Caco-2 (cell line): ENCODE measurements at regions not wholly inside any gene's neighbourhood (a gene's known extent, or its start where the extent isn't known, plus 50 kb on each side); places are given as distances from the start of the nearest gene placed in this dataset.

Experiments
- BruUV-seq: library from RNA; stranded (reverse); fragments of 400-500 nt; replicated peaks from 2 replicates; lab custom pipeline; 2021; lab: Mats Ljungman, UMichigan
- CTCF ChIA-PET: fragments of 300-600 bp; sonication (Branson Sonifier 250); formaldehyde crosslinking; loops from one replicate; lab custom pipeline; 2022; ENCODE audit warnings: antibody characterized with exemption; lab: Charles Lee
- POLR2A ChIA-PET: fragments of 300-600 bp; sonication (Branson Sonifier 250); formaldehyde crosslinking; loops from one replicate; lab custom pipeline; 2022; ENCODE audit warnings: antibody characterized with exemption; lab: Charles Lee
- DNase-seq, 2 experiments: peaks; one replicate each; pipeline versions ENCODE4 v3.0.0 to v3.0.0-alpha.2; 2020 to 2022
- H3K27me3 ChIP-seq: replicated peaks from 2 replicates; pipeline ENCODE4 v1.6.0; 2011; ENCODE audit warnings: low read length; ENCODE audit not compliant: control insufficient read depth, insufficient read depth
- H3K36me3 ChIP-seq: 2 replicates; pipeline ENCODE4 v1.5.1; 2011; ENCODE audit warnings: low read length; ENCODE audit not compliant: control insufficient read depth, insufficient read depth
- H3K4me1 ChIP-seq: fragments of 250-450 bp; sonication (Bioruptor Pico); 2 replicates; pipeline ENCODE4 v1.5.1; 2020; ENCODE audit warnings: mild to moderate bottlenecking
- H3K4me3 ChIP-seq: 2 replicates; pipeline ENCODE4 v1.5.1; 2011; ENCODE audit warnings: low read depth, mild to moderate bottlenecking, control low read depth, low read length
- H3K9me3 ChIP-seq: fragments of 250-450 bp; sonication (Bioruptor Pico); 2 replicates; pipeline ENCODE4 v1.5.1; 2020; ENCODE audit warnings: mild to moderate bottlenecking, moderate library complexity
- H3K27ac Mint-ChIP-seq: one replicate; pipeline ENCODE4 v1.8.0; 2022; ENCODE audit warnings: mixed read lengths; ENCODE audit not compliant: unreplicated experiment
- H3K27me3 Mint-ChIP-seq: one replicate; pipeline ENCODE4 v1.8.0; 2022; ENCODE audit warnings: mixed read lengths; ENCODE audit not compliant: insufficient read depth, unreplicated experiment
- H3K36me3 Mint-ChIP-seq: one replicate; pipeline ENCODE4 v1.8.0; 2022; ENCODE audit warnings: mild to moderate bottlenecking, mixed read lengths; ENCODE audit not compliant: insufficient read depth, unreplicated experiment
- H3K4me1 Mint-ChIP-seq: one replicate; pipeline ENCODE4 v1.8.0; 2022; ENCODE audit warnings: low read depth, mixed read lengths; ENCODE audit not compliant: unreplicated experiment
- H3K4me3 Mint-ChIP-seq: one replicate; pipeline ENCODE4 v1.8.0; 2022; ENCODE audit warnings: mild to moderate bottlenecking, moderate library complexity, mixed read lengths; ENCODE audit not compliant: unreplicated experiment
- H3K9me3 Mint-ChIP-seq: one replicate; pipeline ENCODE4 v1.8.0; 2022; ENCODE audit warnings: mixed read lengths; ENCODE audit not compliant: unreplicated experiment
- intact Hi-C: fragments of 100-400 bp; cut with micrococcal nuclease; formaldehyde crosslinking; loops from one replicate; pipeline ENCODE4 v1.10.0; 2022; ENCODE audit not compliant: unreplicated experiment
- TF ChIP-seq, protein P1 (sequence below), 2 experiments: fragments of 200-600 bp in 1 of 2; IDR thresholded peaks; 1 replicate in 1 of 2; 2 replicates in 1 of 2; pipeline versions ENCODE4 v1.5.1 to v1.8.0; 2011 to 2022; ENCODE audit warnings: antibody characterized with exemption in 1 of 2, control low read depth in 1 of 2, inconsistent platforms in 1 of 2, low read depth in 1 of 2, low read length in 1 of 2, mild to moderate bottlenecking in 1 of 2, moderate library complexity in 1 of 2; ENCODE audit not compliant: insufficient read depth in 1 of 2, severe bottlenecking in 1 of 2, unreplicated experiment in 1 of 2

DNA sequence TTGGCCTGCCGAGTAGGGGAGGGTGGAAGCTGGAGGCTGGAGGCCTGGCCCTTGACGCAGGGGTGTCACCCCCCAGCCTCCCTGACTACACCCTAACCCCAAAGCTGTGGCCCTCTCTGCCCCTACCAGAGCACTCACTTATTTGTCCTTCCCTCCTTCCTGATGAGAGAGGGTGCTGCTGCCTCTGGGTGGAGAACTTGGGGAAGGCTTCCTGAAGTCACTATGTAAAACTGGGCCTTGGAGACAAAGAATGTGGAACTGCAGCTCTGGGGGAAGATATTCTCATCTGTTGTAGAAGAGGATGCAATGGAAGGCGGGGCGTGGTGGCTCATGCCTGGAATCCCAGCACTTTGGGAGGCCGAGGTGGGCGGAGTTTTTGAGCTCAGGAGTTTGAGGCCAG, 485.2 kb downstream of the ZNF536 start:
- TF ChIP-seq, protein P1, sequence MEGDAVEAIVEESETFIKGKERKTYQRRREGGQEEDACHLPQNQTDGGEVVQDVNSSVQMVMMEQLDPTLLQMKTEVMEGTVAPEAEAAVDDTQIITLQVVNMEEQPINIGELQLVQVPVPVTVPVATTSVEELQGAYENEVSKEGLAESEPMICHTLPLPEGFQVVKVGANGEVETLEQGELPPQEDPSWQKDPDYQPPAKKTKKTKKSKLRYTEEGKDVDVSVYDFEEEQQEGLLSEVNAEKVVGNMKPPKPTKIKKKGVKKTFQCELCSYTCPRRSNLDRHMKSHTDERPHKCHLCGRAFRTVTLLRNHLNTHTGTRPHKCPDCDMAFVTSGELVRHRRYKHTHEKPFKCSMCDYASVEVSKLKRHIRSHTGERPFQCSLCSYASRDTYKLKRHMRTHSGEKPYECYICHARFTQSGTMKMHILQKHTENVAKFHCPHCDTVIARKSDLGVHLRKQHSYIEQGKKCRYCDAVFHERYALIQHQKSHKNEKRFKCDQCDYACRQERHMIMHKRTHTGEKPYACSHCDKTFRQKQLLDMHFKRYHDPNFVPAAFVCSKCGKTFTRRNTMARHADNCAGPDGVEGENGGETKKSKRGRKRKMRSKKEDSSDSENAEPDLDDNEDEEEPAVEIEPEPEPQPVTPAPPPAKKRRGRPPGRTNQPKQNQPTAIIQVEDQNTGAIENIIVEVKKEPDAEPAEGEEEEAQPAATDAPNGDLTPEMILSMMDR (IDR thresholded peaks at IDR 0.05; ENCODE audit: insufficient read depth in 1 of 2, low read depth in 1 of 2, low read length in 1 of 2, severe bottlenecking in 1 of 2, unreplicated experiment in 1 of 2) = no peak
- BruUV-seq = no TSS peak
- ChIA-PET CTCF (interaction anchor here (0.6 kb wide), 1 partner anchor 13 kb away, joined by 7 read pairs; no protein-coding TSS in a partner anchor), POLR2A (no interaction called here)
- Mint-ChIP-seq H3K27ac (no peak overlapping the region), H3K36me3 (no peaks in the 10 kb centered on the region), H3K27me3 (peaks cover 7% of the 10 kb centered on the region), H3K9me3 (peaks cover under 1% of the 10 kb centered on the region), H3K4me3 (no peak overlapping the region), H3K4me1 (no peaks in the 10 kb centered on the region)
- intact Hi-C loops = no loop called here
- Histone ChIP-seq H3K4me3 (no peak overlapping the region), H3K4me1 (no peaks in the 10 kb centered on the region), H3K36me3 (no peaks in the 10 kb centered on the region), H3K9me3 (no peaks in the 10 kb centered on the region), H3K27me3 (peaks cover 1% of the 10 kb centered on the region; the same call in 1 of the 2 replicates)
- no peak for DNase-seq

DNA sequence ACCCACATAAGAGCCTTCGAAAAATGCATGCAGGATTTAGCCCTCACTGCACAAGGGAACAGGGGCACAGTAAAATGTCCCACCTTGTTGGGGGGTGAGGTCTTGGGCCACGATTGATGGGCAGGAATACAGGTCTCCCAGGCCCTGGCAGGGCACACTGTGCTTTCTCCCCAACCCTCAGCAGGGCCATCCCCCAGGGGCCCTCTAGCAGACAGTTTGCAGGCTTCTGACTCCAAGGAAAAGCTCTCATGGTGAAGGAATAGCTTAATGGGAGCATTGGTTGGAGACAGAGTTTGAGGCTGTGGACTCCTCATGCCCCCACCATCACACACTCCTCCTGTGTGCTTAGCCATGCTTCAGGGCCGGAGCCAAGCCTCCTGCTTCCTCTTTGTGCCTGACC, 484.6 kb downstream of the ZNF536 start:
- BruUV-seq = no TSS peak
- peaks cover 1% of the 10 kb centered on the region; the same call in 1 of the 2 replicates for H3K27me3 ChIP-seq
- peaks cover 7% of the 10 kb centered on the region for H3K27me3 Mint-ChIP-seq
- intact Hi-C loops = no loop called here
- TF ChIP-seq, protein P1 (IDR thresholded peaks at IDR 0.05; ENCODE audit: insufficient read depth in 1 of 2, low read depth in 1 of 2, low read length in 1 of 2, severe bottlenecking in 1 of 2, unreplicated experiment in 1 of 2) = no peak
- H3K4me1 ChIP-seq = no peaks in the 10 kb centered on the region
- H3K27ac Mint-ChIP-seq = no peak overlapping the region
- H3K36me3 ChIP-seq = no peaks in the 10 kb centered on the region
- H3K4me3 Mint-ChIP-seq = no peak overlapping the region
- H3K36me3 Mint-ChIP-seq = no peaks in the 10 kb centered on the region
- no peaks in the 10 kb centered on the region for H3K9me3 ChIP-seq
- no peaks in the 10 kb centered on the region for H3K4me1 Mint-ChIP-seq
- no peak overlapping the region for H3K4me3 ChIP-seq
- DNase-seq = no peak
- ChIA-PET CTCF (interaction anchor here (0.6 kb wide), 1 partner anchor 12 kb away, joined by 7 read pairs; no protein-coding TSS in a partner anchor), POLR2A (no interaction called here)
- no peaks in the 10 kb centered on the region for H3K9me3 Mint-ChIP-seq

DNA sequence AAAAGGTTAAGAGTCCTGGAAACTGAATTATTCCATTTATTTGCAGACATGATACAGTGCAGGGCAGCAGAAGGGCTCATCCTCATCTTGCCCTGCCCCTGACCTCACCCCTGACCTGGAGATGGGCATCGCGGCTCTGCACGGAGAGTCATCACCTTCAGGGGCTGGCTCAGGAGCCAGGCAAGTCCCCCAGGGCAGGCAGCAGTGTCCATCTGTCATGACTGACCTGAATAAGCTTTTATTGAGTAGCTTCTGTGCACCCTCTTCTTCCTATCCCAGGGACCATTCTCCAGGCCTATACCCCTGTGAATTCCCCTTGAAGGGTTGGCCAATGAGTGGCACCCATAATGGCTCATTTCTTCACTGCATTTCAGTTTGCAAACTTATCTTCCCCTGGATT, 484.2 kb downstream of the ZNF536 start:
- Mint-ChIP-seq H3K36me3 (no peaks in the 10 kb centered on the region), H3K9me3 (no peaks in the 10 kb centered on the region), H3K4me3 (no peak overlapping the region), H3K27me3 (peaks cover 6% of the 10 kb centered on the region), H3K4me1 (no peaks in the 10 kb centered on the region), H3K27ac (no peak overlapping the region)
- Histone ChIP-seq H3K27me3 (peaks cover 1% of the 10 kb centered on the region; the same call in 1 of the 2 replicates), H3K4me3 (no peak overlapping the region), H3K9me3 (no peaks in the 10 kb centered on the region), H3K36me3 (no peaks in the 10 kb centered on the region), H3K4me1 (no peaks in the 10 kb centered on the region)
- DNase-seq = no peak
- intact Hi-C loops = no loop called here
- ChIA-PET POLR2A (no interaction called here), CTCF (no interaction called here)
- no TSS peak for BruUV-seq
- TF ChIP-seq, protein P1 (IDR thresholded peaks at IDR 0.05; ENCODE audit: insufficient read depth in 1 of 2, low read depth in 1 of 2, low read length in 1 of 2, severe bottlenecking in 1 of 2, unreplicated experiment in 1 of 2) = no peak
